Type B pancreatic cell (in vitro differentiated cells): ENCODE measurements at regions not wholly inside any gene's neighbourhood (a gene's known extent, or its start where the extent isn't known, plus 50 kb on each side); places are given as distances from the start of the nearest gene placed in this dataset.

Experiments used
- DNase-seq: peaks from one replicate; pipeline ENCODE4 v3.0.0; 2021; ENCODE audit warnings: mixed read lengths; ENCODE audit not compliant: unreplicated experiment; ENCODE audit errors: extremely low spot score
- H3K27ac Mint-ChIP-seq: 2 replicates; pipeline ENCODE4 v1.8.0; 2021; ENCODE audit warnings: mild to moderate bottlenecking, mixed read lengths
- H3K27me3 Mint-ChIP-seq: 2 replicates; pipeline ENCODE4 v1.8.0; 2021; ENCODE audit warnings: mixed read lengths
- H3K36me3 Mint-ChIP-seq: 2 replicates; pipeline ENCODE4 v1.8.0; 2021; ENCODE audit warnings: mixed read lengths
- H3K4me1 Mint-ChIP-seq: one replicate; pipeline ENCODE4 v1.8.0; 2021; ENCODE audit warnings: mixed read lengths; ENCODE audit not compliant: unreplicated experiment
- H3K4me3 Mint-ChIP-seq: 2 replicates; pipeline ENCODE4 v1.8.0; 2021; ENCODE audit warnings: mild to moderate bottlenecking, mixed read lengths
- H3K9me3 Mint-ChIP-seq: 2 replicates; pipeline ENCODE4 v1.8.0; 2021; ENCODE audit warnings: mixed read lengths
- CTCF ChIP-seq: fragments of 200-600 bp; sonication (generic); conservative IDR thresholded peaks from 2 replicates; pipeline ENCODE4 v1.5.0; 2021; ENCODE audit warnings: antibody characterized with exemption, mild to moderate bottlenecking

- DNase-seq, result no peak
- Mint-ChIP-seq H3K9me3 (no peaks in the 10 kb centered on the region), H3K4me3 (no peak overlapping the region), H3K27me3 (no peaks in the 10 kb centered on the region), H3K27ac (no peak overlapping the region), H3K4me1 (no peaks in the 10 kb centered on the region), H3K36me3 (no peaks in the 10 kb centered on the region)
- TF ChIP-seq CTCF, result no peak
Measured at GRCh38 chr7:86201767-86202166, 441.9 kb upstream of the GRM3 start.

GRCh38 chr7:86199881-86200614, 443.7 kb upstream of the GRM3 start:
- no peaks in the 10 kb centered on the region for H3K9me3 Mint-ChIP-seq
- no peak for DNase-seq
- H3K27ac Mint-ChIP-seq, result no peak overlapping the region
- H3K27me3 Mint-ChIP-seq, result no peaks in the 10 kb centered on the region
- H3K4me3 Mint-ChIP-seq, result no peak overlapping the region
- H3K4me1 Mint-ChIP-seq, result no peaks in the 10 kb centered on the region
- no peaks in the 10 kb centered on the region for H3K36me3 Mint-ChIP-seq
- TF ChIP-seq CTCF, result no peak

- no peak for DNase-seq
- no peaks in the 10 kb centered on the region for H3K36me3 Mint-ChIP-seq
- no peaks in the 10 kb centered on the region for H3K9me3 Mint-ChIP-seq
- no peaks in the 10 kb centered on the region for H3K4me1 Mint-ChIP-seq
- H3K27me3 Mint-ChIP-seq, result no peaks in the 10 kb centered on the region
- TF ChIP-seq CTCF, result no peak
- no peak overlapping the region for H3K27ac Mint-ChIP-seq
- no peak overlapping the region for H3K4me3 Mint-ChIP-seq
Measured at GRCh38 chr7:86190351-86190750, 453.4 kb upstream of the GRM3 start.

GRCh38 chr7:86181474-86181873, 462.2 kb upstream of the GRM3 start:
- Mint-ChIP-seq H3K36me3 (no peaks in the 10 kb centered on the region), H3K27me3 (no peaks in the 10 kb centered on the region)
- no peak for TF ChIP-seq CTCF

DNA sequence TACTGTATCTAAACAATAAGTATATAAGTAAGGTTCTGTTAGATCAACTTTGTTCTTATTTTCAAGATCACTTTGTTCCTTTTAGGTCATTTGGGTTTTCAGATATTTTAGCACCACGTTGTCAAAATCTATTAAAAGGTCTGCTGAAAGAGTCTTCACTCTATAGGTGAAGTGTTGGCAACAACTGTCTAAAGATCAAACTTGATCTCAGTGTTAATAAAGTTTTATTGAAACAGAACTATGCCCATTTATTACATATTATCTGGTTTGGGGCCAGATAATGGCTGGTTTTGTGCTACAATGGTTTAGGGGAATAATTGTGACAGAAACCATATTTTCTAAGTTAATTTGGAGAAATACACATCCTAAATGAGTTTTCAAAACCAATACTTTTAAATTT, 478.9 kb upstream of the GRM3 start:
- H3K27me3 Mint-ChIP-seq, result no peaks in the 10 kb centered on the region
- H3K27ac Mint-ChIP-seq, result no peak overlapping the region
- no peak for TF ChIP-seq CTCF
- no peaks in the 10 kb centered on the region for H3K9me3 Mint-ChIP-seq
- no peaks in the 10 kb centered on the region for H3K36me3 Mint-ChIP-seq
- H3K4me3 Mint-ChIP-seq, result no peak overlapping the region
- DNase-seq, result no peak
- no peaks in the 10 kb centered on the region for H3K4me1 Mint-ChIP-seq

More at GRCh38 chr7:86181474-86181873, 462.2 kb upstream of the GRM3 start:
- no peak for DNase-seq
- no peaks in the 10 kb centered on the region for H3K4me1 Mint-ChIP-seq
- H3K4me3 Mint-ChIP-seq, result no peak overlapping the region
- H3K27ac Mint-ChIP-seq, result no peak overlapping the region
- H3K9me3 Mint-ChIP-seq, result no peaks in the 10 kb centered on the region
